ENCODE measurements at regions not wholly inside any gene's neighbourhood (a gene's known extent, or its start where the extent isn't known, plus 50 kb on each side); places are given as distances from the start of the nearest gene placed in this dataset.

GRCh38 chr7:142334236-142334635, 76.4 kb upstream of the PRSS58 start:
- DNase-seq (ENCODE audit: low spot score): no peak

GRCh38 chr7:142332421-142332820, 74.6 kb upstream of the PRSS58 start:
- no peak for DNase-seq (ENCODE audit: low spot score)

GRCh38 chr7:142331941-142332340, 74.1 kb upstream of the PRSS58 start:
- no peak for DNase-seq (ENCODE audit: low spot score)

- DNase-seq (ENCODE audit: low spot score): no peak
Measured at GRCh38 chr7:142329062-142329790, 71.4 kb upstream of the PRSS58 start.

- DNase-seq (ENCODE audit: low spot score): no peak
Measured at GRCh38 chr7:142328551-142328950, 70.7 kb upstream of the PRSS58 start.

- no peak for DNase-seq (ENCODE audit: low spot score)
Measured at GRCh38 chr7:142327628-142328405, 70.0 kb upstream of the PRSS58 start.

GRCh38 chr7:142323706-142324105, 65.8 kb upstream of the PRSS58 start:
- DNase-seq (ENCODE audit: low spot score): peak; percentile 27

GRCh38 chr7:142321391-142321790, 63.5 kb upstream of the PRSS58 start:
- no peak for DNase-seq (ENCODE audit: low spot score)

- no peak for DNase-seq (ENCODE audit: low spot score)
Measured at GRCh38 chr7:142320883-142321282, 63.0 kb upstream of the PRSS58 start.

- DNase-seq (ENCODE audit: low spot score): no peak
Measured at GRCh38 chr7:142319970-142320369, 62.1 kb upstream of the PRSS58 start.

- DNase-seq (ENCODE audit: low spot score): no peak
Measured at GRCh38 chr7:142314281-142314680, 56.4 kb upstream of the PRSS58 start.

GRCh38 chr7:142313528-142313927, 55.7 kb upstream of the PRSS58 start:
- no peak for DNase-seq (ENCODE audit: low spot score)

- no peak for DNase-seq (ENCODE audit: low spot score)
Measured at GRCh38 chr7:142311876-142312275, 54.0 kb upstream of the PRSS58 start.

GRCh38 chr7:142308918-142309317, 51.1 kb upstream of the PRSS58 start:
- DNase-seq (ENCODE audit: low spot score): no peak

- no peak for DNase-seq (ENCODE audit: low spot score)
Measured at GRCh38 chr7:142308326-142308725, 50.5 kb upstream of the PRSS58 start.
